Ishikawa (cell line): ENCODE measurements at regions not wholly inside any gene's neighbourhood (a gene's known extent, or its start where the extent isn't known, plus 50 kb on each side); places are given as distances from the start of the nearest gene placed in this dataset.

ENCODE experiments used
- EP300 ChIP-seq: IDR thresholded peaks from 2 replicates; pipeline ENCODE4 v1.6.1; 2012; ENCODE audit warnings: borderline replicate concordance
- MAX ChIP-seq: IDR thresholded peaks from 2 replicates; pipeline ENCODE4 v1.6.1; 2012
- USF1 ChIP-seq: IDR thresholded peaks from 2 replicates; pipeline ENCODE4 v1.6.1; 2012
- YY1 ChIP-seq: IDR thresholded peaks from 2 replicates; pipeline ENCODE4 v1.6.1; 2012; ENCODE audit warnings: low read depth
- ZBTB7A ChIP-seq: IDR thresholded peaks from 2 replicates; pipeline ENCODE4 v1.6.1; 2012; ENCODE audit warnings: low read depth

GRCh38 chr2:156134887-156135286, 197.6 kb downstream of the NR4A2 start:
- no peak for TF ChIP-seq EP300
- TF ChIP-seq MAX = no peak
- no peak for TF ChIP-seq YY1
- no peak for TF ChIP-seq ZBTB7A
- no peak for TF ChIP-seq USF1
